Stomach smooth muscle (tissue), 2 donors: ENCODE measurements at regions not wholly inside any gene's neighbourhood (a gene's known extent, or its start where the extent isn't known, plus 50 kb on each side); places are given as distances from the start of the nearest gene placed in this dataset.

Experiments used
- H3K27ac ChIP-seq: one replicate; pipeline ENCODE4 v1.7.0; 2013; ENCODE audit warnings: mild to moderate bottlenecking, low read length, inconsistent platforms
- H3K27me3 ChIP-seq, 2 donors: one replicate each; pipeline ENCODE4 v1.7.0; 2013; ENCODE audit warnings: low read length in 2 of 2; ENCODE audit not compliant: insufficient read depth in 2 of 2, control insufficient read depth in 1 of 2
- H3K36me3 ChIP-seq, 2 donors: one replicate each; pipeline ENCODE4 v1.7.0; 2013; ENCODE audit warnings: low read length in 2 of 2; ENCODE audit not compliant: control insufficient read depth in 2 of 2, insufficient read depth in 2 of 2
- H3K4me1 ChIP-seq: one replicate; pipeline ENCODE4 v1.7.0; 2013; ENCODE audit warnings: low read length; ENCODE audit not compliant: control insufficient read depth, insufficient read depth
- H3K4me3 ChIP-seq, 2 donors: one replicate each; pipeline ENCODE4 v1.7.0; 2013; ENCODE audit warnings: low read length in 2 of 2
- H3K9ac ChIP-seq, 2 donors: one replicate each; pipeline ENCODE4 v1.7.0; 2013; ENCODE audit warnings: low read length in 2 of 2, mild to moderate bottlenecking in 1 of 2
- H3K9me3 ChIP-seq, 2 donors: one replicate each; pipeline ENCODE4 v1.7.0; 2013; ENCODE audit warnings: low read length in 2 of 2; ENCODE audit not compliant: control insufficient read depth in 2 of 2
- donor health status: healthy.
- donor health status: Pancreatic carcinoma.

DNA sequence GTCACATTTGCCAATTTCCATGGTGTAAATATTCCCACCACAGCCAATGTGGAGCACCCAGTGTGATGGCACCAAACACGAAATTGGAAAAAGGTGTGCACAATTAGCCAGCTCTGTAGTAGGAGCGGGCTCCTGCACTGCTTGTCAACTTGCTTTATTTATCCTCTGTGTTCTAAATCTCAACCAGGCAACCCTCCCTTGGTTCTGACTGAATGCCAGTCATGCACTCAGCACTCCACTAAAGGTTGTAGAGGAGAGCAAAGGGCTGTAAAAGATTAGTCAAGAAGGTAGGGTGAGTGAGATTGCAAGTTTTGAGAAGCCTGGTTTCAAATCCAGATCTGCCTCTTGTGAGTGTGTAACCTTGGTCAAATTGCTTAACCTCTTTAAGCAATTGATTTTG lies 71.5 kb upstream of the EGR2 start:
- Histone ChIP-seq H3K9ac (no peak overlapping the region), H3K36me3 (no peaks in the 10 kb centered on the region), H3K27ac (no peak overlapping the region), H3K4me1 (no peaks in the 10 kb centered on the region), H3K4me3 (no peak overlapping the region), H3K9me3 (no peaks in the 10 kb centered on the region), H3K27me3 (no peaks in the 10 kb centered on the region)

GRCh38 chr10:62885684-62886461 lies 69.7 kb upstream of the EGR2 start:
- Histone ChIP-seq H3K9ac (no peak overlapping the region), H3K36me3 (no peaks in the 10 kb centered on the region), H3K9me3 (no peaks in the 10 kb centered on the region), H3K4me1 (no peaks in the 10 kb centered on the region), H3K27ac (no peak overlapping the region), H3K27me3 (no peaks in the 10 kb centered on the region), H3K4me3 (no peak overlapping the region)

DNA sequence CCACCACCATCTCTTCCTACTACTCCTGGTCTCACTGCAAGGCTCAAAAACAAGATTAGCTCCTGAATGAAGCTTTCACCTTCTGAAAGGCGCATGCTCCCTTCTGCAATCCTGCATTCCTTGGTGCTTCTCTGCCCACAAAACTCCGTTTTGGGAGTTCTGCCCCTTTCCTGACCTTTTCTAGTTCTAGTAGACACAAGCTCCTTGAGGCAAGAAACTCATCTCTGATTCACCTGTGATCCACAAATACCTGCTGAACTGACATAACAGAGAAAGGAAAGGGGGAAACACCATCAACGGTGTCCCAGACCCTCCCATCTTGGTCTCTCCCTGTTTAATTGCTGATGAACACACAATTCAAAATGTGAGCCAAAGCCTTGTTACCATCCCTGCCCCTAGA lies 64.0 kb upstream of the EGR2 start:
- no peaks in the 10 kb centered on the region for H3K36me3 ChIP-seq
- peaks cover 0 to 5% of the 10 kb centered on the region in 2 donors for H3K27me3 ChIP-seq
- no peak overlapping the region for H3K27ac ChIP-seq
- no peak overlapping the region for H3K9ac ChIP-seq
- H3K4me3 ChIP-seq: no peak overlapping the region
- no peaks in the 10 kb centered on the region for H3K9me3 ChIP-seq
- no peaks in the 10 kb centered on the region for H3K4me1 ChIP-seq

DNA sequence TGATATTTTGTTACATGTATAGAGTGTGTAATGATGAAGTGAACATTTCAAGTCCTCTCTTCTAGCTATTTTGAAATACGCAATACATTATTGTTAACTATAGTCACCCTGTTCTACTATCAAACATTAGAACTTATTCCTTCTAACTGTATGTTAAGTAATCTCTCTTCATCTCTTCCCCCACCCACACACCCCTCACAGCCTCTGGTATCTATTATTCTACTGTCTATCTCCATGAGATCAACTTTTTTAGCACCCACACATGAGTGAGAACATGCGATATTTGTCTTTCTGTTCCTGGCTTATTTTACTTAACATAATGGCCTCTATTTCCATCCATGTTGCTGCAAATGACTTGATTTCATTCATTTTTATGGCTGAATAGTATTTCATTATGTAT lies 57.7 kb upstream of the EGR2 start:
- Histone ChIP-seq H3K36me3 (no peaks in the 10 kb centered on the region), H3K4me3 (no peak overlapping the region), H3K4me1 (no peaks in the 10 kb centered on the region), H3K27ac (no peak overlapping the region), H3K9ac (no peak overlapping the region), H3K9me3 (no peaks in the 10 kb centered on the region), H3K27me3 (peaks cover 0 to 5% of the 10 kb centered on the region in 2 donors)

GRCh38 chr10:62870866-62871265 lies 54.7 kb upstream of the EGR2 start:
- H3K36me3 ChIP-seq: no peaks in the 10 kb centered on the region
- H3K9me3 ChIP-seq: no peaks in the 10 kb centered on the region
- H3K27me3 ChIP-seq: no peaks in the 10 kb centered on the region
- H3K4me1 ChIP-seq: no peaks in the 10 kb centered on the region
- no peak overlapping the region for H3K27ac ChIP-seq
- H3K9ac ChIP-seq: no peak overlapping the region
- H3K4me3 ChIP-seq: no peak overlapping the region

DNA sequence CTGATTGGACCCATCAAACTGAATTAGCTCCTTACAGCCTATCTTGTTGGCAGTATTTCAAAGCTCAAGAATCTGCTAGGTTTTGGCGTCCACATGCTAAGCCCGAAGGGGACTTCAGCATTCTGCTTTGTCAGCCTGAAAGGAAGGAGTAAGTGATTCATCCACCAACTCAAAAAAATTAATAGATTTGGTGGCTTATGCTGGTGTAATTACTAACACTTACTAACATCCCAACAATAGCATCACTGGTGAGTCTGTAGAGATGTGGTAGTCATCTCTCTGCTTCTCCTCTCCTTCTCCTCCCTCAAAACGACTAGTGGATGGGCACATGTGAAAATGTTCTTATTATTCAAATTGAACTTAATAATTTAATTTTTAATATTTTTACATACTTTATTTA lies 53.8 kb upstream of the EGR2 start:
- H3K27me3 ChIP-seq: no peaks in the 10 kb centered on the region
- H3K9ac ChIP-seq: no peak overlapping the region
- H3K9me3 ChIP-seq: no peaks in the 10 kb centered on the region
- H3K4me1 ChIP-seq: no peaks in the 10 kb centered on the region
- no peak overlapping the region for H3K27ac ChIP-seq
- no peak overlapping the region for H3K4me3 ChIP-seq
- H3K36me3 ChIP-seq: no peaks in the 10 kb centered on the region

- Histone ChIP-seq H3K4me3 (no peak overlapping the region), H3K27ac (no peak overlapping the region), H3K9ac (no peak overlapping the region), H3K4me1 (no peaks in the 10 kb centered on the region), H3K9me3 (no peaks in the 10 kb centered on the region), H3K36me3 (no peaks in the 10 kb centered on the region), H3K27me3 (no peaks in the 10 kb centered on the region)
Observed at GRCh38 chr10:62866941-62867340, 50.8 kb upstream of the EGR2 start.

GRCh38 chr10:62866451-62866850 lies 50.3 kb upstream of the EGR2 start:
- Histone ChIP-seq H3K4me1 (no peaks in the 10 kb centered on the region), H3K27ac (no peak overlapping the region), H3K9me3 (no peaks in the 10 kb centered on the region), H3K9ac (no peak overlapping the region), H3K4me3 (no peak overlapping the region), H3K36me3 (no peaks in the 10 kb centered on the region), H3K27me3 (no peaks in the 10 kb centered on the region)
